NOMO-1 (cell line): ENCODE measurements at regions not wholly inside any gene's neighbourhood (a gene's known extent, or its start where the extent isn't known, plus 50 kb on each side); places are given as distances from the start of the nearest gene placed in this dataset.
A peak's percentile ranks its signal among the peaks of the same experiment; 100 is the strongest.

Source experiments
- DNase-seq, 2 experiments: peaks; one replicate each; lab custom pipeline; 2025; ENCODE audit not compliant: unreplicated experiment in 2 of 2; lab: John Stamatoyannopoulos, UW

GRCh38 chr12:92034858-92035401, 110.7 kb downstream of the BTG1 start:
- peak in 1 of 2 experiments; percentile 24 for DNase-seq

- DNase-seq = no peak
Observed at GRCh38 chr12:92034083-92034482, 111.6 kb downstream of the BTG1 start.

GRCh38 chr12:92032965-92033364, 112.7 kb downstream of the BTG1 start:
- DNase-seq = no peak

- DNase-seq = no peak
Observed at GRCh38 chr12:92032101-92032500, 113.5 kb downstream of the BTG1 start.

- DNase-seq = no peak
Observed at GRCh38 chr12:92030618-92031017, 115.0 kb downstream of the BTG1 start.

GRCh38 chr12:92029902-92030586, 115.6 kb downstream of the BTG1 start:
- DNase-seq = no peak

- no peak for DNase-seq
Observed at GRCh38 chr12:92029136-92029535, 116.5 kb downstream of the BTG1 start.

- DNase-seq = no peak
Observed at GRCh38 chr12:92028441-92028709, 117.3 kb downstream of the BTG1 start.

- no peak for DNase-seq
Observed at GRCh38 chr12:92027701-92028440, 117.8 kb downstream of the BTG1 start.

GRCh38 chr12:92027243-92027642, 118.4 kb downstream of the BTG1 start:
- DNase-seq = no peak

- no peak for DNase-seq
Observed at GRCh38 chr12:92025462-92026207, 120.0 kb downstream of the BTG1 start.

- no peak for DNase-seq
Observed at GRCh38 chr12:92022093-92022492, 123.6 kb downstream of the BTG1 start.

GRCh38 chr12:92021666-92022035, 124.0 kb downstream of the BTG1 start:
- no peak for DNase-seq

GRCh38 chr12:92020983-92021665, 124.5 kb downstream of the BTG1 start:
- no peak for DNase-seq

GRCh38 chr12:92019491-92020277, 126.0 kb downstream of the BTG1 start:
- DNase-seq = no peak

- DNase-seq = no peak
Observed at GRCh38 chr12:92012691-92013090, 133.0 kb downstream of the BTG1 start.

GRCh38 chr12:92010853-92011701, 134.6 kb downstream of the BTG1 start:
- no peak for DNase-seq

- DNase-seq = no peak
Observed at GRCh38 chr12:92010368-92010767, 135.3 kb downstream of the BTG1 start.

- DNase-seq = no peak
Observed at GRCh38 chr12:92008345-92008744, 137.3 kb downstream of the BTG1 start.
